GM23248 (cell line): ENCODE measurements at regions not wholly inside any gene's neighbourhood (a gene's known extent, or its start where the extent isn't known, plus 50 kb on each side); places are given as distances from the start of the nearest gene placed in this dataset.

ENCODE experiments used
- EZH2 ChIP-seq: fragments of 200-600 bp; sonication (generic); IDR thresholded peaks from 2 replicates; pipeline ENCODE4 v1.6.1; 2018; ENCODE audit warnings: antibody characterized with exemption, mild to moderate bottlenecking; ENCODE audit not compliant: insufficient read depth, poor library complexity, severe bottlenecking
- EZH2phosphoT487 ChIP-seq: fragments of 200-600 bp; sonication (generic); IDR thresholded peaks from 2 replicates; pipeline ENCODE4 v1.6.1; 2018; ENCODE audit warnings: antibody characterized with exemption, moderate library complexity, mild to moderate bottlenecking, low read depth; ENCODE audit not compliant: insufficient read depth

DNA sequence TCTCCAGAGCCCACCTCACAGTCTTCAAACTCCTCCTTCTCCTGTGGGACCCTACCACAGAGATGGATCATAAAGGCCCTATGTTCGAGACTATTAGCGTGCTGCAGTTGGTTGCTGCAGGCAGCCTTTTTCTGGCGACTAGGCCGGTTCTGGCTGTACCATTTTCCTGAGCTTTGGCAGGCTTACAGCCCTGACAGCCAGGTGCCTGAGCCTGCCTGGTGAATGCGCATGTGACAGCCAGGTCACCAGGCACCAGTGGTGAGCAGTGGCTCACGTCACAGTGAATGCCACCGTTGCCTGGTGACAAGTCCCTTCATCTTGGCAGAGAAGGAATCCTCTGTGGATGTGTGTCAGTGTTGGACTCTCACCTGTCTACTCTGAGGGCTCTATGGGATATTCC, 978.8 kb downstream of the KCNJ18 start:
- no peak for TF ChIP-seq EZH2phosphoT487
- no peak for TF ChIP-seq EZH2
